H1 (cell line): ENCODE measurements at regions not wholly inside any gene's neighbourhood (a gene's known extent, or its start where the extent isn't known, plus 50 kb on each side); places are given as distances from the start of the nearest gene placed in this dataset.

ENCODE experiments used
- CTCF ChIA-PET: fragments of 300-600 bp; sonication (Branson Sonifier 250); formaldehyde crosslinking; loops from one replicate; lab custom pipeline; 2021; ENCODE audit not compliant: partially characterized antibody; lab: Charles Lee
- POLR2A ChIA-PET: fragments of 300-600 bp; sonication (Branson Sonifier 250); formaldehyde crosslinking; loops from one replicate; lab custom pipeline; 2021; ENCODE audit warnings: inconsistent platforms; ENCODE audit not compliant: partially characterized antibody; lab: Charles Lee
- DNase-seq, 2 experiments: peaks; one replicate each; pipeline versions ENCODE4 v3.0.0 to v3.0.0-alpha.2; 2010 to 2022; ENCODE audit warnings: low spot score in 2 of 2, low read depth in 1 of 2, mixed read lengths in 1 of 2
- FAIRE-seq: peaks from 2 replicates; lab custom pipeline; 2011; peaks lifted over from hg19 to GRCh38; lab: Jason Lieb, UNC
- H2AFZ ChIP-seq: 2 replicates; pipeline ENCODE4 v1.8.1; 2012; ENCODE audit warnings: low read length, inconsistent platforms
- H2AK5ac ChIP-seq: 2 replicates; pipeline ENCODE4 v1.6.1; 2013; ENCODE audit warnings: low read depth, low read length
- H2BK120ac ChIP-seq: replicated peaks from 2 replicates; pipeline ENCODE3; 2013; ENCODE audit warnings: low read depth, low read length, inconsistent platforms
- H2BK12ac ChIP-seq: 2 replicates; pipeline ENCODE4 v1.6.1; 2013; ENCODE audit warnings: low read depth, low read length
- H2BK15ac ChIP-seq: 2 replicates; pipeline ENCODE4 v1.6.1; 2013; ENCODE audit warnings: low read length
- H2BK20ac ChIP-seq: 2 replicates; pipeline ENCODE4 v1.6.1; 2013; ENCODE audit warnings: low read length
- H2BK5ac ChIP-seq: 2 replicates; pipeline ENCODE4 v1.6.1; 2013; ENCODE audit warnings: low read depth, low read length
- H3K14ac ChIP-seq: 2 replicates; pipeline ENCODE4 v1.6.1; 2013; ENCODE audit warnings: inconsistent platforms; ENCODE audit not compliant: insufficient read length
- H3K18ac ChIP-seq: 2 replicates; pipeline ENCODE4 v1.6.1; 2013; ENCODE audit warnings: low read length; ENCODE audit errors: extremely low read depth
- H3K23ac ChIP-seq: 2 replicates; pipeline ENCODE4 v1.6.1; 2013; ENCODE audit warnings: inconsistent platforms; ENCODE audit not compliant: insufficient read length
- H3K23me2 ChIP-seq: 2 replicates; pipeline ENCODE4 v1.6.1; 2013; ENCODE audit warnings: low read depth, low read length
- H3K27ac ChIP-seq: 2 replicates; pipeline ENCODE4 v1.6.1; 2011; ENCODE audit warnings: low read depth, low read length, inconsistent platforms
- H3K27me3 ChIP-seq, 4 experiments: replicated peaks in 1 of 4; 1 replicate in 1 of 4; 2 replicates in 3 of 4; pipeline versions ENCODE4 v1.6.1 to v1.8.1; 2011 to 2013; ENCODE audit warnings: low read length in 3 of 4, mild to moderate bottlenecking in 3 of 4, inconsistent platforms in 2 of 4, mixed read lengths in 2 of 4, moderate library complexity in 1 of 4; ENCODE audit not compliant: control insufficient read depth in 3 of 4, insufficient read depth in 3 of 4; ENCODE audit errors: extremely low read depth in 1 of 4
- H3K36me3 ChIP-seq, 4 experiments: 2 replicates each; pipeline versions ENCODE4 v1.6.1 to v1.8.1; 2011 to 2013; ENCODE audit warnings: mild to moderate bottlenecking in 4 of 4, low read length in 3 of 4, moderate library complexity in 2 of 4, control low read depth in 1 of 4, inconsistent platforms in 1 of 4; ENCODE audit not compliant: insufficient read depth in 4 of 4, control insufficient read depth in 2 of 4
- H3K4ac ChIP-seq: replicated peaks from 2 replicates; pipeline ENCODE3; 2013; ENCODE audit warnings: low read length, low read depth, mixed read lengths, inconsistent platforms; ENCODE audit not compliant: insufficient read length
- H3K4me1 ChIP-seq, 4 experiments: replicated peaks in 1 of 4; 1 replicate in 1 of 4; 2 replicates in 3 of 4; pipeline versions ENCODE4 v1.6.1 to v1.8.1; 2011 to 2013; ENCODE audit warnings: low read length in 3 of 4, inconsistent platforms in 2 of 4, mixed read lengths in 1 of 4; ENCODE audit not compliant: insufficient read depth in 4 of 4, control insufficient read depth in 3 of 4
- H3K4me2 ChIP-seq, 2 experiments: 2 replicates each; pipeline versions ENCODE4 v1.6.1 to v1.8.1; 2011 to 2013; ENCODE audit warnings: low read depth in 2 of 2, low read length in 2 of 2, control low read depth in 1 of 2, inconsistent platforms in 1 of 2, mild to moderate bottlenecking in 1 of 2; ENCODE audit not compliant: insufficient read depth in 1 of 2
- H3K4me3 ChIP-seq, 4 experiments: fragments of 200-600, 300-600 bp in 1 of 4; sonication (generic), shearing (Covaris generic), sonication (Bioruptor Twin) in 1 of 4; 2 replicates each; pipeline versions ENCODE4 v1.5.1 to v1.8.1; 2011 to 2016; ENCODE audit warnings: low read length in 4 of 4, low read depth in 3 of 4, control low read depth in 2 of 4, inconsistent platforms in 2 of 4, mild to moderate bottlenecking in 2 of 4, mixed read lengths in 1 of 4, moderate library complexity in 1 of 4; ENCODE audit not compliant: insufficient read depth in 2 of 4; ENCODE audit errors: extremely low read depth in 1 of 4
- H3K56ac ChIP-seq: replicated peaks from 2 replicates; pipeline ENCODE3; 2013; ENCODE audit warnings: low read depth, mild to moderate bottlenecking, mixed read lengths, low read length, inconsistent platforms; ENCODE audit not compliant: insufficient read length
- H3K79me1 ChIP-seq: 2 replicates; pipeline ENCODE4 v1.6.1; 2013; ENCODE audit warnings: low read depth, low read length, control low read depth
- H3K79me2 ChIP-seq, 2 experiments: 2 replicates each; pipeline versions ENCODE4 v1.6.1 to v1.8.1; 2012 to 2013; ENCODE audit warnings: low read length in 2 of 2, mild to moderate bottlenecking in 2 of 2, inconsistent platforms in 1 of 2; ENCODE audit not compliant: insufficient read depth in 2 of 2, control insufficient read depth in 1 of 2
- H3K9ac ChIP-seq, 4 experiments: replicated peaks in 1 of 4; 1 replicate in 1 of 4; 2 replicates in 3 of 4; pipeline versions ENCODE4 v1.6.1 to v1.8.1; 2011 to 2013; ENCODE audit warnings: low read depth in 3 of 4, low read length in 3 of 4, control low read depth in 2 of 4, mild to moderate bottlenecking in 2 of 4, moderate library complexity in 2 of 4, inconsistent platforms in 1 of 4; ENCODE audit errors: extremely low read depth in 1 of 4
- H3K9me3 ChIP-seq, 2 experiments: 2 replicates each; pipeline versions ENCODE4 v1.6.1 to v1.8.1; 2012 to 2013; ENCODE audit warnings: mild to moderate bottlenecking in 2 of 2, moderate library complexity in 2 of 2, control low read depth in 1 of 2, inconsistent platforms in 1 of 2, low read depth in 1 of 2, low read length in 1 of 2, mixed read lengths in 1 of 2; ENCODE audit not compliant: insufficient read depth in 2 of 2
- H4K20me1 ChIP-seq, 2 experiments: replicated peaks in 1 of 2; 2 replicates each; pipeline versions ENCODE3 to v1.8.1; 2011 to 2013; ENCODE audit warnings: inconsistent platforms in 2 of 2, low read length in 2 of 2, mild to moderate bottlenecking in 1 of 2; ENCODE audit not compliant: insufficient read depth in 2 of 2, control insufficient read depth in 1 of 2
- H4K5ac ChIP-seq: 2 replicates; pipeline ENCODE4 v1.6.1; 2013; ENCODE audit warnings: low read length, low read depth, mixed read lengths, inconsistent platforms; ENCODE audit not compliant: insufficient read length
- H4K8ac ChIP-seq: 2 replicates; pipeline ENCODE4 v1.8.0; 2013; ENCODE audit warnings: mild to moderate bottlenecking, moderate library complexity, low read length, inconsistent platforms; ENCODE audit not compliant: insufficient read depth; ENCODE audit errors: extremely low read depth
- H4K91ac ChIP-seq: replicated peaks from 2 replicates; pipeline ENCODE3; 2013; ENCODE audit warnings: low read length, mixed read lengths, inconsistent platforms; ENCODE audit not compliant: insufficient read length
- CBX5 ChIP-seq: fragments of 300-800, 300-1000 bp; sonication (generic); IDR thresholded peaks from 2 replicates; pipeline ENCODE4 v1.7.1; 2016; ENCODE audit warnings: antibody characterized with exemption, low read length, low read depth
- CHD2 ChIP-seq: IDR thresholded peaks from 2 replicates; pipeline ENCODE4 v1.6.1; 2012; ENCODE audit warnings: low read length, improper control_type of control experiment
- CREB1 ChIP-seq: IDR thresholded peaks from 2 replicates; pipeline ENCODE4 v1.6.1; 2012; ENCODE audit warnings: inconsistent platforms
- CTBP2 ChIP-seq: IDR thresholded peaks from 2 replicates; pipeline ENCODE4 v1.7.0; 2011; ENCODE audit warnings: borderline replicate concordance, mild to moderate bottlenecking, moderate library complexity, mixed read lengths, low read length; ENCODE audit not compliant: insufficient read depth, insufficient read length
- NRF1 ChIP-seq: IDR thresholded peaks from 2 replicates; pipeline ENCODE4 v1.6.1; 2011; ENCODE audit warnings: mild to moderate bottlenecking, low read depth, low read length, improper control_type of control experiment
- PHF8 ChIP-seq: fragments of 200-600 bp; sonication (generic); conservative IDR thresholded peaks from 2 replicates; pipeline ENCODE4 v1.7.1; 2012; ENCODE audit warnings: low read depth, mild to moderate bottlenecking, inconsistent platforms, low read length, moderate library complexity
- POLR2A ChIP-seq, 2 experiments: IDR thresholded peaks; 1 replicate in 1 of 2; 2 replicates in 1 of 2; pipeline ENCODE4 v1.6.1; 2011; ENCODE audit warnings: low read depth in 2 of 2, low read length in 2 of 2, mild to moderate bottlenecking in 2 of 2; ENCODE audit errors: control extremely low read depth in 1 of 2
- SIX5 ChIP-seq: IDR thresholded peaks from 2 replicates; pipeline ENCODE4 v1.6.1; 2011; ENCODE audit warnings: mild to moderate bottlenecking, low read depth, low read length
- TAF7 ChIP-seq: optimal IDR thresholded peaks from 2 replicates; pipeline ENCODE3; 2011; ENCODE audit warnings: low read depth, mild to moderate bottlenecking, inconsistent platforms, low read length, moderate library complexity, borderline replicate concordance
- WGBS, 2 experiments: shearing (Covaris generic) in 1 of 2; methylation state at CpG; one replicate each; pipeline versions ENCODE4 v1.1.6 to v1.1.7; 2013 to 2015; ENCODE audit warnings: low lambda C conversion rate in 2 of 2, mixed read lengths in 2 of 2, inconsistent platforms in 1 of 2, low coverage in 1 of 2, missing lambda C conversion rate in 1 of 2; ENCODE audit not compliant: insufficient replicate concordance in 2 of 2, insufficient coverage in 1 of 2, insufficient read length in 1 of 2; ENCODE audit errors: extremely low coverage in 1 of 2, missing lambda C conversion rate in 1 of 2; 5-methylcytosine and 5-hydroxymethylcytosine counted together

- no peak overlapping the region for H3K23ac ChIP-seq
- no peak overlapping the region for H4K5ac ChIP-seq
- H3K4ac ChIP-seq = no peak overlapping the region
- H4K91ac ChIP-seq = no peak overlapping the region
- H2BK20ac ChIP-seq = no peak overlapping the region
- H3K14ac ChIP-seq = no peak overlapping the region
- H2AK5ac ChIP-seq = no peak overlapping the region
- H3K36me3 ChIP-seq = no peaks in the 10 kb centered on the region
- H4K8ac ChIP-seq = 0 out of 2 replicates have a peak overlapping the region, but pooled peaks have one; percentile 57
- peak overlapping the region; percentile 8; the same call in 1 of the 2 replicates for H2AFZ ChIP-seq
- no peaks in the 10 kb centered on the region for H3K4me1 ChIP-seq
- no peaks in the 10 kb centered on the region for H4K20me1 ChIP-seq
- FAIRE-seq = no peak
- H2BK12ac ChIP-seq = no peak overlapping the region
- no peaks in the 10 kb centered on the region for H3K23me2 ChIP-seq
- H3K56ac ChIP-seq = no peak overlapping the region
- ChIA-PET POLR2A (interaction anchor here (0.5 to 1.8 kb wide), 4 partner anchors 41 to 641 kb away, joined by 3 to 8 read pairs (median 4); no protein-coding TSS in a partner anchor), CTCF (interaction anchor here (0.6 to 6.7 kb wide), 31 partner anchors 8 to 185 kb away, joined by 3 to 52 read pairs (median 5); no protein-coding TSS in a partner anchor)
- H3K4me2 ChIP-seq = no peak overlapping the region
- no peaks in the 10 kb centered on the region for H3K79me2 ChIP-seq
- H3K4me3 ChIP-seq = no peak overlapping the region
- 91% methylated on average over 9 of the region's 9 CpGs; no CpG with 5 or more reads in 1 of the 2 experiments for WGBS, 2 experiments
- no peaks in the 10 kb centered on the region for H3K79me1 ChIP-seq
- TF ChIP-seq CBX5 = no peak
- TF ChIP-seq POLR2A (IDR thresholded peaks at IDR 0.05; ENCODE audit: control extremely low read depth in 1 of 2, low read depth in 2 of 2, low read length in 2 of 2) = no peak
- TF ChIP-seq SIX5 = no peak
- TF ChIP-seq CREB1 = no peak
- TF ChIP-seq PHF8 = no peak
- no peak for TF ChIP-seq CTBP2
- TF ChIP-seq NRF1 = no peak
- TF ChIP-seq TAF7 = no peak
- TF ChIP-seq CHD2 = no peak
- no peak overlapping the region for H2BK5ac ChIP-seq
- H3K27me3 ChIP-seq = no peaks in the 10 kb centered on the region
- H3K27ac ChIP-seq = no peak overlapping the region
- H2BK15ac ChIP-seq = no peak overlapping the region
- no peaks in the 10 kb centered on the region for H3K9me3 ChIP-seq
- no peak overlapping the region for H2BK120ac ChIP-seq
- no peak overlapping the region for H3K9ac ChIP-seq
- no peak for DNase-seq
- H3K18ac ChIP-seq = no peak overlapping the region; the same call in 1 of the 2 replicates
Observed at GRCh38 chr2:38464971-38465788, 88.1 kb upstream of the ATL2 start.
